ENCODE measurements at regions not wholly inside any gene's neighbourhood (a gene's known extent, or its start where the extent isn't known, plus 50 kb on each side); places are given as distances from the start of the nearest gene placed in this dataset.
"Not testable (repeated sequence)": the region's sequence is repeated elsewhere in the genome, so short reads cannot be mapped to it uniquely, and the experiment has no call there.

DNA sequence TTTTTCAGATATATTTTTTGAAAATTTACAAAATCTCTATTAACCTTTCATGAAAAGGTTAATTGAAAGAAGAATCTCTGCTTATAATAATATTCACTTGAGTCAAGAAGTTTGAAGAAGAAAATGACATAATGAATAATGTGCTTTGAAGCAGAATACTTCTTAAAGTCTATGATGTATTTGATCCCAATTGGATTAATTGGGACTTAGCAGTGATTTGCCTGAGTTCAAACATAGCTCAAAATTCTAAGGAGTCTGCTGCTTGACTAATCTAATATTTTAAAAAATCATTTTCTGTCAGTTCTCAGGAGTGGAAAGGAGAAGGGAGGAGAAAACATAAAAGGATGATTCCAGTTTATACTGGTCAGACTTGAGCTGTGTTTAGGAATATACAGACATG lies 1150.4 kb upstream of the INTU start:
- in situ Hi-C loops (cut with HindIII; ENCODE audit: low pct_unique_long_range_greater_than_20kb, low sequenced_read_pairs): no loop called here

DNA sequence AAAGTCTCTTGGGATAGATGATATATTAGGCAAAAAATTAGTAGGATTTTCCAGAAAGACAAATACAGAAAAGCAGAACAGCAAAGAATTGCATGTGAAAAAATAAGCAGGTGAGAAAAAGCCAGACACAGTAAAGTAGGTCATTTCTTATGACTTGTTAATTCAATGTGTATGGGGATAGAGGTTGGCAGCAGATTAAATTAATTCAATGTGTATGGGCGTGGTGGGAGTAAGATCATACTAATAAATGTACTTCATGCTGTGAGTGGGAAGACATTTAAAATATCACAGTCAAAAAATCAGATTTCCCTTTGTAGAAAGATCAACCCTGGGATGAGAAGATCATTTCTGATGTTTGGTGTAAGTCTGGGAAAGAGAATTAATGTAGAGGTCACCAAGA lies 1146.4 kb upstream of the INTU start:
- no peak for DNase-seq (ENCODE audit: low read depth)
- in situ Hi-C loops (cut with HindIII; ENCODE audit: low pct_unique_long_range_greater_than_20kb, low sequenced_read_pairs): no loop called here

More for the DNA sequence above, 1150.4 kb upstream of the INTU start:
- DNase-seq (ENCODE audit: low read depth): no peak

- DNase-seq (ENCODE audit: low read depth): no peak
- in situ Hi-C loops (cut with HindIII; ENCODE audit: low pct_unique_long_range_greater_than_20kb, low sequenced_read_pairs): no loop called here
Observed at GRCh38 chr4:126489826-126490463, 1142.8 kb upstream of the INTU start.

GRCh38 chr4:126495163-126495752 lies 1137.5 kb upstream of the INTU start:
- no peak for DNase-seq (ENCODE audit: low read depth)
- in situ Hi-C loops (cut with HindIII; ENCODE audit: low pct_unique_long_range_greater_than_20kb, low sequenced_read_pairs): no loop called here

- in situ Hi-C loops (cut with HindIII; ENCODE audit: low pct_unique_long_range_greater_than_20kb, low sequenced_read_pairs): no loop called here
- no peak for DNase-seq (ENCODE audit: low read depth)
Observed at GRCh38 chr4:126512979-126513378, 1119.8 kb upstream of the INTU start.

- no peak for DNase-seq (ENCODE audit: low read depth)
- in situ Hi-C loops (cut with HindIII; ENCODE audit: low pct_unique_long_range_greater_than_20kb, low sequenced_read_pairs): no loop called here
Observed at GRCh38 chr4:126513596-126513995, 1119.2 kb upstream of the INTU start.

DNA sequence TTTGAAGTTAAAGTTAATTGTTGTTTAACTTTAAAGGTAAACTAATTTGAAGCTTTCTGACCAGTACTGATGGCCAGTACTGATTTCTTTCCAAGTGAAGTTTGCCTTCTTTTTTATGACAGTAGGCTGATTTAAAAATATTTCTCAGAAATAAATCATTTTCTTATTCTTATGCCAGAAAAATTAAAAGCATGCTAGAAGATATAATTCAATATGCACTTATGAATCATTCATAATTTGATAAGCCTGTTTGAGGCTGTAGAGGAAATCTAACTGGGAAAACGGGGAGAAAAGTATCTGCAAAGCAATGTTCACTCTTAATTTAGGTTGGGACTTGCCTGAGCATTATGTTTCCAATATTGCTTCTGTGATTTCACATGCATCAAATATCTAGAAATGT lies 1112.0 kb upstream of the INTU start:
- DNase-seq (ENCODE audit: low read depth): no peak
- in situ Hi-C loops (cut with HindIII; ENCODE audit: low pct_unique_long_range_greater_than_20kb, low sequenced_read_pairs): no loop called here

- in situ Hi-C loops (cut with HindIII; ENCODE audit: low pct_unique_long_range_greater_than_20kb, low sequenced_read_pairs); DNase-seq (ENCODE audit: low read depth): not testable (repeated sequence)
Observed at GRCh38 chr4:126525400-126525799, 1107.4 kb upstream of the INTU start.

- no peak for DNase-seq (ENCODE audit: low read depth)
- in situ Hi-C loops (cut with HindIII; ENCODE audit: low pct_unique_long_range_greater_than_20kb, low sequenced_read_pairs): no loop called here
Observed at GRCh38 chr4:126526335-126526734, 1106.4 kb upstream of the INTU start.

DNA sequence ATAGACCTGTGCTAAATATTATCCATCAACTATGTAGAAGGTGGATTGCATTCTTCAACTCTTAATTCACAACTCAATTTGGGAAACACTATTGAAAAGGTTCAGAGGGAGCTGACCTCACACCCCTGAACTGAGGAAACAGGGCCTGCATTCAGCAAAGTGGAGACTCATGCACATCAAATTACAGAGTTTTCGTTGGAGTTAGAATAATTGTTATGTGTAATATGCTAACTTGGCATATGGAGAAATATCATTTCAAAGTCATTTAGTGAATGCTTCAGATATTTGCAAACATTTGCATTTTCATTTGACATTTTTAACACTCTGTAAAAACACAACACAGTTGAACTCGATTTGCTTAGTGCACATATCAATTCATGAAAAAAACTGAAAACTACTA lies 1102.8 kb upstream of the INTU start:
- in situ Hi-C loops (cut with HindIII; ENCODE audit: low pct_unique_long_range_greater_than_20kb, low sequenced_read_pairs): no loop called here
- DNase-seq (ENCODE audit: low read depth): no peak

DNA sequence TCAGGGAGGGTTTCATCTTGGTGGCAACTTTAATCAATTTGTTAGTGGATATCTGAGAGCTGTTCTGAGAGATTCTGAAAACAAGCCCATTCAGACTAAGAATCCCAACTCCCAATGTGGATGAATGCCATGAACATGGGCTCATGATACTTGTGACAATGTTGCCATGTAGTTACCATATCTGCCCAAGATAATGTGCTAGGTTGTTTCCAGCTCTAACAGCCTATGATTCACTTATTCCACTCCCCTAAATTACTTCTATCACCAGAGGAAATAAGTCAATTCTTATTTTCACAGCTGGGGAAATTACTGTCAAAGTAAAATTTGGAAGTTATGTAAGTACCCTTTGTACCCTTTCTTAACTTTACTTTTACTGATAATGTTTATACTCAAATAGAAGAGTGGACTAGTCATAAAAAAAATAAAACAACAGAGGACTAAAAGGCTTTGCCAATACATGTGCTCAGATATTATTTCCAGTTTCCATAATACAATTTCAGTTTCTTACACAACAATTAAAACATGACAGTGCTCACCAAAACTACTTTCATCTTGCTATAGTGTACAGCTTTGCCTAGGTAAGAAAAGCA lies 1101.7 kb upstream of the INTU start:
- in situ Hi-C loops (cut with HindIII; ENCODE audit: low pct_unique_long_range_greater_than_20kb, low sequenced_read_pairs): no loop called here
- DNase-seq (ENCODE audit: low read depth): no peak

- no peak for DNase-seq (ENCODE audit: low read depth)
- in situ Hi-C loops (cut with HindIII; ENCODE audit: low pct_unique_long_range_greater_than_20kb, low sequenced_read_pairs): no loop called here
Observed at GRCh38 chr4:126532527-126532926, 1100.2 kb upstream of the INTU start.

DNA sequence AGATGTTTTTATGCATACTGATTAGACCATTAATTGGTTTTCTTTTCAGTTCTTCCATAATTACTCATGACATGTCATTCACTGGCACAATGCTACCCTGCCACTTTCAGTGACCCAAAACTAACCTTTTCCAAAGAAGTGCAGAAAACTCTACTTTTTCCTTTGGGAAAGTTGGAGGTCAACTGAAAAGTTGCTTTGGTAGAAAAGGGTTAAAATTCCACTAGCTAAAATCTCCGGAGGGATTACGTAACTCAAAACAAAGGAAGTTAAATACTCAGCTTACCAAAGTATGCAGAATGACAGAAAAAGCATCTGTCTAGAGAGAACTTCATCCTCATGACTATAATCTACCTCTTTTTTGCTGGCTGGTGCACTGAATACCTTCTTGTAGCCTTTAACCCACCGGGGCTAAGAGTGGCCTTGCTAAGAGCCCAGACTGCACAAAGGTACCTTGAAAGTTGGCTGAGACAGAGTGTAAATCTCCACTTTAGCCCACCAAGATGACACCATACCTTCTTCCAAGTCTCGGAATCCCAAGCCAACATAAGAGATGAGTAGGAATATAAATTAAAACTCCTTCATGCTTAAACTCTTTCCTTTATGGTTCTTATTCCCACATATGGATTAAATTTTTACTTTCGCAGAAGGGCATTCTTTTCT lies 1099.5 kb upstream of the INTU start:
- no peak for DNase-seq (ENCODE audit: low read depth)
- in situ Hi-C loops (cut with HindIII; ENCODE audit: low pct_unique_long_range_greater_than_20kb, low sequenced_read_pairs): no loop called here

DNA sequence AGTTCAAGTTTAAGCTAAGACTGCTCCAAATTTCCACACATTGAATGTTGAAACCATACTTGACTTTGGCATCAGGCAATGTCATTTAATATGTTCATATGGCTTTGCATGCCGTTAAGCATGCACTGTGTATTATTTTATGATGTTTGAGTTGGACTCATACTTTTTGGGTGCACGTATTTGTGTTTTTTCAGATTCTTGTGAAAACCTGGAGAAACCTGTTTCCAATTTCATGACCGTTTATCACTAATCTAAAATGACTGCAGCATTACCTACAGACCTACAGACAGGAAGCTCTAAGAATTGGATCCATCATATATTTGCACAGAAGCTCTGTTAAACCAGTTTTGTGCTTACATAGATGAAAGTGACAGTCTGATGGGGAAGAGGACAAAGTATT lies 1093.0 kb upstream of the INTU start:
- DNase-seq (ENCODE audit: low read depth): no peak
- in situ Hi-C loops (cut with HindIII; ENCODE audit: low pct_unique_long_range_greater_than_20kb, low sequenced_read_pairs): no loop called here

DNA sequence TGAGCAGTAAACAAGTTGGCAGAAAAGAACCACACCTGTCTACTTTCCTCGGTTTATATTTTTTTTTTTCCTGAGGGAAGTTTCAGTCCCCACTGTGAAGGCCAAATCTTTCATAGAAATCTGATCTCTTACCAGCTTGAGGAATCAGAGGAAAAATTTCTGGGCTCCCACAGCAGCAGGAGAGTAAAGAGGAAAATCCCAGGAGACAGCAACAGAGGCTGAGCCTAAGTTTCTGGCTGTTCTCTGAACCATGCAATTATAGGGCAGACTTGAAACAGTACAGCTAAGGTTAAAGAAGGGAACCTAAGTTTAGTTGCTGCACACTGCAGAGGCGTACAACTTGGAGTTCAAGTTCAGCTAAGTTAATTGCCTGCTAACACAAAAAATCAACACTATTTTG lies 1090.9 kb upstream of the INTU start:
- in situ Hi-C loops (cut with HindIII; ENCODE audit: low pct_unique_long_range_greater_than_20kb, low sequenced_read_pairs): no loop called here

DNA sequence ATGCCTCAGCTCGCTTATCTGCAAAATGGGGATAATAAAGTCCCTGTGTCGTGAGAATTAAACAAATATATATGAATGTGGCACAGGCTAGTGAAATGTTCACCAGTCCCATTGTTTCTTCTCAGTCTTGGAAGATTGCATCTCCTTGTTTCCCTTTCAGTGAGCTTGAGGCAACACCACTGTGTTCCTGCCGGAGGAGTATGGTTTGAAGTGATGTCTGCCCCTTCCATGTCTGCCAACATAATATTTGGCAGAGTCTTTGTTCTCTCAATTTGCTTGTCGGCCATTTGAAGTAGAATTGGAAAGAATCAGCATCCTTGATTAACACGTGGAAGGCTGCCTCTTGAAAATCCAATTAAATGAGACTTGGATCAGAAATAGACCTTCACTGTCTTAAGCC lies 1088.5 kb upstream of the INTU start:
- in situ Hi-C loops (cut with HindIII; ENCODE audit: low pct_unique_long_range_greater_than_20kb, low sequenced_read_pairs): no loop called here
- DNase-seq (ENCODE audit: low read depth): no peak

More for the DNA sequence above, 1090.9 kb upstream of the INTU start:
- DNase-seq (ENCODE audit: low read depth): no peak

DNA sequence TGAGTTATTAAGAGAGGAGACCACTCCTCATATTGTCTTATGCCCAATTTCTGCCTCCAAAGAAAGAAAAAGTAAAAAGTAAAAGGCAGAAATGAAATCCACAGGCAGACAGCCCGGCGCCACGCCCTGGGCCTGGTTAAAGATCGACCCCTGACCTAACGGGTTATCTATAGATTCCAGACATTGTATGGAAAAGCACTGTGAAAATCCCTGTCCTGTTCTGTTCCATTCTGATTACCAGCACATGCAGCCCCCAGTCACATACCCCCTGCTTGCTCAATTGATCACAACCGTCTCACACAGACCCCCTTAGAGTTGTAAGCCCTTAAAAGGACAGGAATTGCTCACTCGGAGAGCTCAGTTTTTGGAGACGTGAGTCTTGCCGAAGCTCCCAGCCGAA lies 1086.6 kb upstream of the INTU start:
- DNase-seq (ENCODE audit: low read depth); in situ Hi-C loops (cut with HindIII; ENCODE audit: low pct_unique_long_range_greater_than_20kb, low sequenced_read_pairs): not testable (repeated sequence)

DNA sequence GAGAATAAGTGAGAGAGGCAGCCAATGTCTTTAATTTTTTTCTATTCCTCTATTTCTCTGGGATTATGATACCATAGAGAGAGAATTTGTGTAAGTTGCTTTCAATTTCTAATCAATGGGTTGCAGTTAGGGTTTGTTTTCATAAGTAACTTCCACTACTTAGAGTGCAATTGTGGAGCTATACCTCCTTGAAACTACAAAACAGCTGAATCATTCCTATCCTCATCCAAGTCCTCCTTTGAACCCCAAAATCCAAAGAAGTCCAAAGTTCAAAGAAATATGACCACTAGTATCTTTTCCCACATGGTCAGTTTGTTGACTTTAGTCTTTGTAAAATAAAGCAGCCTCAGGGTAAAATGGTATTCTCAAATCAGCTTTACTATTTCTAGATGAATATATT lies 1085.4 kb upstream of the INTU start:
- in situ Hi-C loops (cut with HindIII; ENCODE audit: low pct_unique_long_range_greater_than_20kb, low sequenced_read_pairs): no loop called here
- no peak for DNase-seq (ENCODE audit: low read depth)

DNA sequence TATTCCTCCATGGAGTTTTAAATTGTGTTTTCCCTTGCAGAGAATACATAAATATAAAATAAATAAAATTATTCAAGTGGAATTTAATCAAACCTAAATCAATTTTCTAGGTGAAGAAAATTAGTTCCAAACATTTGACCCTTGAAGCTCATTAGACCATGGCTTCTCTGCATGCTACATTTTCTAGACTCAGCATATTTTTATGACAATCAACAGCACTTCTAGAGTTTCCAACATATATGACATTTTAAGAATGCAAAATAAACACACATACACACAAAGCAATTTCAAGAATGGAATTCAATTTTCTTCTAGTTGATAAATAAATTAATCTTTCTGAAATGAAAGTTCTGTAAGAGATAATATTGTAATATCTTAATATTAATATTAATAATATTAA lies 1083.9 kb upstream of the INTU start:
- DNase-seq (ENCODE audit: low read depth): no peak
- in situ Hi-C loops (cut with HindIII; ENCODE audit: low pct_unique_long_range_greater_than_20kb, low sequenced_read_pairs): no loop called here

Data from Caki2 (cell line).